Tibial artery (tissue), 4 donors: ENCODE measurements at regions not wholly inside any gene's neighbourhood (a gene's known extent, or its start where the extent isn't known, plus 50 kb on each side); places are given as distances from the start of the nearest gene placed in this dataset.

Source experiments
- DNase-seq, 2 donors: peaks; one replicate each; pipeline ENCODE4 v3.0.0-alpha.2; 2019
- H3K27ac ChIP-seq, 2 donors: fragments of 200-600 bp; sonication (generic) in 1 of 2; 1 replicate in 1 of 2; 2 replicates in 1 of 2; pipeline ENCODE4 v1.5.1; 2018 to 2019; ENCODE audit warnings: mild to moderate bottlenecking in 1 of 2
- H3K27me3 ChIP-seq, 2 donors: fragments of 200-600 bp; sonication (generic) in 1 of 2; one replicate each; pipeline versions ENCODE4 v1.5.1 to v1.6.0; 2016 to 2019
- H3K36me3 ChIP-seq, 3 donors: fragments of 200-600 bp; sonication (generic) in 2 of 3; one replicate each; pipeline ENCODE4 v1.5.1; 2016 to 2019; ENCODE audit warnings: mild to moderate bottlenecking in 2 of 3
- H3K4me1 ChIP-seq, 4 donors: fragments of 200-600 bp; sonication (generic) in 2 of 4; 1 replicate in 3 of 4; 2 replicates in 1 of 4; pipeline ENCODE4 v1.5.1; 2016 to 2019
- H3K4me3 ChIP-seq, 2 donors: fragments of 200-600 bp; sonication (generic) in 1 of 2; 1 replicate in 1 of 2; 2 replicates in 1 of 2; pipeline ENCODE4 v1.5.1; 2018 to 2019; ENCODE audit warnings: mild to moderate bottlenecking in 2 of 2
- H3K9me3 ChIP-seq, 3 donors: fragments of 200-600 bp; sonication (generic) in 1 of 3; one replicate each; pipeline ENCODE4 v1.5.1; 2016 to 2019
- CTCF ChIP-seq, 2 experiments: fragments of 200-600 bp in 1 of 2; fragments of 450-650 bp in 1 of 2; IDR thresholded peaks; one replicate each; pipeline ENCODE4 v1.5.1; 2017 to 2019; ENCODE audit warnings: antibody characterized with exemption in 2 of 2, mild to moderate bottlenecking in 1 of 2, moderate library complexity in 1 of 2
- intact Hi-C: fragments of 100-400 bp; cut with DNase I; formaldehyde crosslinking; loops from one replicate; pipeline ENCODE4 v1.15.0; 2023; ENCODE audit warnings: low total_unique reads

- Histone ChIP-seq H3K9me3 (no peaks in the 10 kb centered on the region), H3K4me1 (no peaks in the 10 kb centered on the region), H3K4me3 (no peak overlapping the region), H3K27me3 (no peaks in the 10 kb centered on the region), H3K27ac (no peak overlapping the region), H3K36me3 (no peaks in the 10 kb centered on the region)
- DNase-seq: no peak
- intact Hi-C loops: no loop called here
- no peak for TF ChIP-seq CTCF (IDR thresholded peaks at IDR 0.05)
Observed at GRCh38 chr13:67351114-67351513, 121.0 kb upstream of the PCDH9 start.

- H3K27me3 ChIP-seq: no peaks in the 10 kb centered on the region
- no peaks in the 10 kb centered on the region for H3K4me1 ChIP-seq
- DNase-seq: no peak
- TF ChIP-seq CTCF (IDR thresholded peaks at IDR 0.05): no peak
- intact Hi-C loops: no loop called here
- H3K36me3 ChIP-seq: no peaks in the 10 kb centered on the region
- no peaks in the 10 kb centered on the region for H3K9me3 ChIP-seq
- no peak overlapping the region for H3K27ac ChIP-seq
- no peak overlapping the region for H3K4me3 ChIP-seq
Observed at GRCh38 chr13:67343777-67344176, 113.6 kb upstream of the PCDH9 start.

GRCh38 chr13:67341406-67341805, 111.3 kb upstream of the PCDH9 start:
- H3K27ac ChIP-seq: no peak overlapping the region
- no peaks in the 10 kb centered on the region for H3K4me1 ChIP-seq
- H3K4me3 ChIP-seq: no peak overlapping the region
- H3K36me3 ChIP-seq: no peaks in the 10 kb centered on the region
- H3K9me3 ChIP-seq: no peaks in the 10 kb centered on the region
- intact Hi-C loops: no loop called here
- no peak for DNase-seq
- H3K27me3 ChIP-seq: no peaks in the 10 kb centered on the region
- no peak for TF ChIP-seq CTCF (IDR thresholded peaks at IDR 0.05)

DNA sequence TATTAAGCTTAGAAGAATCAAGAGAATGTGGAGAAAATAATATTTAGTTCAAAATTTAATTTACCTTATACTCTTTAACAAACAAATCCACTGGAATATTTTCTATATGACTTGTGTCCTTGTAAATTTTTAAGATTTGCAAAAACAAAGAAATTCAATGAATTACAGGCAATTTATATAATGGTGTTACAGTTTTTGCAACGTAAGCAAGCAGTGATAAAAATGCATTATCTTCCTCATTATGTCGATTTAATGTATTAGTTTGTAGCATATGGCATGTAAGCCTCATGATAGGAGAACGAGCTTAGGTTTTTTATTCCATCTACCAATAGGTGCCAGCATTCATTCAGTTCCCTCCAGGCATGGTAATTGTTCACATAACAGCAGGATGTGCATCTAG, 100.0 kb upstream of the PCDH9 start:
- TF ChIP-seq CTCF (IDR thresholded peaks at IDR 0.05): no peak
- intact Hi-C loops: no loop called here
- H3K27me3 ChIP-seq: no peaks in the 10 kb centered on the region

GRCh38 chr13:67328895-67329294, 98.8 kb upstream of the PCDH9 start:
- no peaks in the 10 kb centered on the region for H3K4me1 ChIP-seq

More for the DNA sequence above, 100.0 kb upstream of the PCDH9 start:
- Histone ChIP-seq H3K9me3 (no peaks in the 10 kb centered on the region), H3K36me3 (no peaks in the 10 kb centered on the region), H3K4me3 (no peak overlapping the region), H3K4me1 (no peaks in the 10 kb centered on the region), H3K27ac (no peak overlapping the region)
- no peak for DNase-seq

More at GRCh38 chr13:67328895-67329294, 98.8 kb upstream of the PCDH9 start:
- Histone ChIP-seq H3K4me3 (no peak overlapping the region), H3K27me3 (no peaks in the 10 kb centered on the region), H3K9me3 (no peaks in the 10 kb centered on the region), H3K36me3 (no peaks in the 10 kb centered on the region), H3K27ac (no peak overlapping the region)
- no peak for TF ChIP-seq CTCF (IDR thresholded peaks at IDR 0.05)
- intact Hi-C loops: no loop called here
- DNase-seq: no peak
